GM06990 (cell line): ENCODE measurements at regions not wholly inside any gene's neighbourhood (a gene's known extent, or its start where the extent isn't known, plus 50 kb on each side); places are given as distances from the start of the nearest gene placed in this dataset.

Source experiments
- DNase-seq: peaks from one replicate; pipeline ENCODE4 v3.0.0-alpha.2; 2011; ENCODE audit not compliant: insufficient read length; ENCODE audit errors: extremely low read depth
- H3K27me3 ChIP-seq: replicated peaks from 2 replicates; pipeline ENCODE4 v1.6.0; 2011; ENCODE audit warnings: low read length; ENCODE audit not compliant: control insufficient read depth, insufficient read depth
- H3K36me3 ChIP-seq: 2 replicates; pipeline ENCODE4 v1.5.1; 2011; ENCODE audit warnings: low read length; ENCODE audit not compliant: control insufficient read depth, insufficient read depth
- H3K4me3 ChIP-seq: replicated peaks from 2 replicates; pipeline ENCODE4 v1.5.1; 2011; ENCODE audit warnings: low read depth, mild to moderate bottlenecking, control low read depth, low read length
- CTCF ChIP-seq: IDR thresholded peaks from 2 replicates; pipeline ENCODE4 v1.5.1; 2011; ENCODE audit warnings: low read length, control low read depth, mild to moderate bottlenecking, inconsistent platforms; ENCODE audit not compliant: insufficient read depth, poor library complexity, severe bottlenecking

- no peaks in the 10 kb centered on the region for H3K36me3 ChIP-seq
- no peak overlapping the region for H3K4me3 ChIP-seq
- TF ChIP-seq CTCF = no peak
- no peaks in the 10 kb centered on the region for H3K27me3 ChIP-seq
- DNase-seq = no peak
Measured at GRCh38 chr2:167582619-167583018, 664.8 kb downstream of the STK39 start.

- Histone ChIP-seq H3K36me3 (no peaks in the 10 kb centered on the region), H3K4me3 (no peak overlapping the region), H3K27me3 (no peaks in the 10 kb centered on the region)
- TF ChIP-seq CTCF = no peak
- DNase-seq = no peak
Measured at GRCh38 chr2:167581961-167582574, 665.3 kb downstream of the STK39 start.

- H3K27me3 ChIP-seq = no peaks in the 10 kb centered on the region
- no peak for TF ChIP-seq CTCF
- no peak overlapping the region for H3K4me3 ChIP-seq
- no peaks in the 10 kb centered on the region for H3K36me3 ChIP-seq
- no peak for DNase-seq
Measured at GRCh38 chr2:167579826-167580225, 667.6 kb downstream of the STK39 start.

GRCh38 chr2:167575276-167575675 lies 672.1 kb downstream of the STK39 start:
- no peak overlapping the region for H3K4me3 ChIP-seq
- H3K36me3 ChIP-seq = no peaks in the 10 kb centered on the region
- DNase-seq = no peak
- no peaks in the 10 kb centered on the region for H3K27me3 ChIP-seq
- no peak for TF ChIP-seq CTCF

DNA sequence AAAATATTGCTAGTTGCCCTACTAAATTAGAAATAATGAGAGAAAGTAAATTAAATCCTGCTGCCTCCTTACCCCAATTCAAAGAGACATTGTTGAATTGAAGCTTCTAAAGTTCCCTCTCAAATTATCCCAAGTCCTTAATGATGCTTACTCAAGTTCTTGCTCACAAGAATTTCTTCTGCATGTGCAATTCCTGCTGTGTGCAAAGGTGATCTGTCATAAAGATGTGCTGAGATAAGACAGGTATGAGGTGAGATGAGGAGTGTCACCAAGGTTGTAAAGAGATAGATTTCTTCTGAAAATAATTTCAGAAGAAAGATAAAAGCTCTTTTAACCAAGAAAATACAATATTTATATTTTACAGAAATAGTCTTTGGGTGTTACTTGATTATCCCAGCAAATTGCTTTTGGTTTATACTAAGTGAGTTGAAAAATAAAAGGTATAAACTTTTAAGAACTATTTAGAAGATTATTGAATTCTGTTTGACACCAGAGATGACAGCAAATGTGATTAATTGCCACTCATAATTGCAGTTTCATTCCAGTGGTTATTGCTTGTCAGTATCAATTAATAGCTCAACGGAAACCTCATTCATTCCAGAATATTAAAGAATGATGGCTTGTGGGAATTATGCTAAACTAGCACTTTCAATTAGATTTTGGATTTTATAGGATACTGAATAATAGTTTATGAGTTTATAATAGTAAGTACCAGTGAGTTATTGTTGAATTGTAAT lies 674.3 kb downstream of the STK39 start:
- H3K36me3 ChIP-seq = no peaks in the 10 kb centered on the region
- no peak overlapping the region for H3K4me3 ChIP-seq
- H3K27me3 ChIP-seq = no peaks in the 10 kb centered on the region
- DNase-seq = no peak
- TF ChIP-seq CTCF = no peak
